B cell (primary cell): ENCODE measurements at regions not wholly inside any gene's neighbourhood (a gene's known extent, or its start where the extent isn't known, plus 50 kb on each side); places are given as distances from the start of the nearest gene placed in this dataset.

Experiments
- ATAC-seq: fragments of 200-7000 bp; cut with Tn5 transposase; one replicate; pipeline ENCODE4 v1.10.0; 2021; ENCODE audit warnings: low read depth, mild to moderate bottlenecking, moderate number of reproducible peaks, moderate library complexity
- CTCF ChIA-PET: fragments of 350-600 bp; sonication (Branson Sonifier 250); formaldehyde crosslinking; loops from one replicate; lab custom pipeline; 2021; ENCODE audit warnings: antibody characterized with exemption, inconsistent platforms; lab: Charles Lee
- POLR2A ChIA-PET: fragments of 350-600 bp; sonication (Branson Sonifier 250); formaldehyde crosslinking; loops from one replicate; lab custom pipeline; 2021; ENCODE audit warnings: antibody characterized with exemption; lab: Charles Lee
- DNase-seq: peaks from one replicate; pipeline ENCODE4 v3.0.0; 2013
- H2AFZ ChIP-seq: 2 replicates; pipeline ENCODE4 v1.6.1; 2012; ENCODE audit warnings: mild to moderate bottlenecking, low read depth, low read length; ENCODE audit not compliant: insufficient read depth, poor library complexity, severe bottlenecking
- H3K27ac ChIP-seq, 2 donors: 1 replicate in 1 of 2; 2 replicates in 1 of 2; pipeline ENCODE4 v1.5.1; 2012 to 2013; ENCODE audit warnings: low read length in 2 of 2, mild to moderate bottlenecking in 2 of 2, moderate library complexity in 1 of 2
- H3K27me3 ChIP-seq, 4 experiments: fragments of 200-600 bp in 1 of 4; sonication (generic) in 1 of 4; replicated peaks in 1 of 4; 1 replicate in 2 of 4; 2 replicates in 2 of 4; pipeline versions ENCODE4 v1.6.1 to v1.7.0; 2013 to 2016; ENCODE audit warnings: low read length in 3 of 4, mild to moderate bottlenecking in 2 of 4, mixed read lengths in 1 of 4, moderate library complexity in 1 of 4; ENCODE audit not compliant: insufficient read depth in 4 of 4, control insufficient read depth in 3 of 4; ENCODE audit errors: control extremely low read depth in 1 of 4
- H3K36me3 ChIP-seq, 2 experiments: replicated peaks in 1 of 2; 1 replicate in 1 of 2; 2 replicates in 1 of 2; pipeline versions ENCODE4 v1.6.1 to v1.7.1; 2013; ENCODE audit warnings: low read length in 1 of 2; ENCODE audit not compliant: insufficient read depth in 2 of 2, control insufficient read depth in 1 of 2; ENCODE audit errors: control extremely low read depth in 1 of 2, extremely low read depth in 1 of 2
- H3K4me1 ChIP-seq, 2 donors: fragments of 200-600 bp in 1 of 2; sonication (generic) in 1 of 2; 1 replicate in 1 of 2; 2 replicates in 1 of 2; pipeline versions ENCODE4 v1.5.1 to v1.6.1; 2013 to 2017; ENCODE audit warnings: low read length in 2 of 2; ENCODE audit not compliant: control insufficient read depth in 2 of 2, insufficient read depth in 2 of 2
- H3K4me2 ChIP-seq: replicated peaks from 2 replicates; pipeline ENCODE3; 2012; ENCODE audit warnings: mild to moderate bottlenecking, low read depth, low read length; ENCODE audit not compliant: poor library complexity, severe bottlenecking
- H3K4me3 ChIP-seq, 5 experiments: fragments of 200-600 bp in 1 of 5; sonication (generic) in 1 of 5; 1 replicate in 3 of 5; 2 replicates in 2 of 5; pipeline versions ENCODE4 v1.5.1 to v1.7.0; 2011 to 2016; ENCODE audit warnings: low read length in 4 of 5, mild to moderate bottlenecking in 4 of 5, low read depth in 2 of 5, control low read depth in 1 of 5, moderate library complexity in 1 of 5; ENCODE audit not compliant: insufficient read depth in 1 of 5; ENCODE audit errors: control extremely low read depth in 1 of 5, extremely low read depth in 1 of 5
- H3K79me2 ChIP-seq: fragments of 200-600 bp; sonication (generic); one replicate; pipeline ENCODE4 v1.6.0; 2016; ENCODE audit warnings: low read length; ENCODE audit not compliant: control insufficient read depth, insufficient read depth
- H3K9ac ChIP-seq: fragments of 200-600 bp; sonication (generic); 2 replicates; pipeline ENCODE4 v1.6.1; 2017; ENCODE audit warnings: mild to moderate bottlenecking, low read length, moderate library complexity
- H3K9me3 ChIP-seq, 3 donors: one replicate each; pipeline versions ENCODE4 v1.6.1 to v1.7.1; 2013; ENCODE audit warnings: low read length in 2 of 3; ENCODE audit not compliant: control insufficient read depth in 2 of 3, insufficient read depth in 1 of 3; ENCODE audit errors: control extremely low read depth in 1 of 3
- H4K20me1 ChIP-seq: 2 replicates; pipeline ENCODE4 v1.6.0; 2012; ENCODE audit warnings: mild to moderate bottlenecking, low read length; ENCODE audit not compliant: insufficient read depth, control insufficient read depth, poor library complexity, severe bottlenecking
- H3K27ac Mint-ChIP-seq: one replicate; pipeline ENCODE4 v1.8.0; 2021; ENCODE audit warnings: mixed read lengths
- H3K27me3 Mint-ChIP-seq: one replicate; pipeline ENCODE4 v1.8.0; 2021; ENCODE audit warnings: mixed read lengths
- H3K4me1 Mint-ChIP-seq: one replicate; pipeline ENCODE4 v1.8.0; 2021; ENCODE audit warnings: mixed read lengths
- H3K4me3 Mint-ChIP-seq: one replicate; pipeline ENCODE4 v1.8.0; 2021; ENCODE audit warnings: mixed read lengths
- H3K9me3 Mint-ChIP-seq: one replicate; pipeline ENCODE4 v1.8.0; 2022; ENCODE audit warnings: mixed read lengths; ENCODE audit not compliant: insufficient read depth
- CTCF ChIP-seq: fragments of 200-600 bp; IDR thresholded peaks from one replicate; pipeline ENCODE4 v1.8.0; 2022; ENCODE audit warnings: antibody characterized with exemption, mild to moderate bottlenecking
- EZH2 ChIP-seq: IDR thresholded peaks from 2 replicates; pipeline ENCODE4 v1.6.1; 2012; ENCODE audit warnings: borderline replicate concordance, low read depth, mild to moderate bottlenecking, moderate library complexity, low read length; ENCODE audit not compliant: insufficient read depth, poor library complexity, severe bottlenecking
- WGBS: methylation state at CpG from one replicate; pipeline ENCODE4 v1.1.5; 2013; ENCODE audit warnings: missing lambda C conversion rate; ENCODE audit not compliant: insufficient coverage; 5-methylcytosine and 5-hydroxymethylcytosine counted together
- intact Hi-C: fragments of 100-400 bp; cut with micrococcal nuclease; formaldehyde crosslinking; loops from one replicate; pipeline ENCODE4 v1.10.0; 2022

- ChIA-PET CTCF (interaction anchor here (1.0 kb wide), 1 partner anchor 55 kb away, joined by 3 read pairs; no protein-coding TSS in a partner anchor), POLR2A (interaction anchor here (0.7 kb wide), 1 partner anchor 29 kb away, joined by 4 read pairs; no protein-coding TSS in a partner anchor)
- no peak for TF ChIP-seq EZH2
- TF ChIP-seq CTCF, result no peak
- no peak for DNase-seq
- no peak overlapping the region for H3K4me2 ChIP-seq
- H3K27ac ChIP-seq, result no peak overlapping the region
- H3K9me3 ChIP-seq, result peaks cover 0 to 9% (median 4%) of the 10 kb centered on the region in 3 donors
- no peaks in the 10 kb centered on the region for H3K27me3 Mint-ChIP-seq
- peaks cover 0 to 2% of the 10 kb centered on the region in 2 experiments for H3K36me3 ChIP-seq
- no peaks in the 10 kb centered on the region for H3K79me2 ChIP-seq
- H3K27ac Mint-ChIP-seq, result peak overlapping the region; percentile 46
- no peaks in the 10 kb centered on the region for H3K27me3 ChIP-seq
- 83% methylated on average over 7 of the region's 7 CpGs for WGBS
- no peaks in the 10 kb centered on the region for H3K9me3 Mint-ChIP-seq
- H4K20me1 ChIP-seq, result no peaks in the 10 kb centered on the region
- no peak overlapping the region for H3K4me3 ChIP-seq
- no peak overlapping the region for H3K9ac ChIP-seq
- no peak overlapping the region for H2AFZ ChIP-seq
- intact Hi-C loops, result no loop called here
- H3K4me1 ChIP-seq, result peaks cover 28 to 31% of the 10 kb centered on the region in 2 donors
- ATAC-seq, result no peak
- no peak overlapping the region for H3K4me3 Mint-ChIP-seq
- H3K4me1 Mint-ChIP-seq, result peaks cover 40% of the 10 kb centered on the region
These were observed 73.4 kb upstream of the TAB2 start for GRCh38 chr6:149244105-149244504.

- DNase-seq, result peak; percentile 76
- Histone ChIP-seq H3K4me2 (peak overlapping the region; percentile 80), H3K27me3 (no peaks in the 10 kb centered on the region), H3K79me2 (no peaks in the 10 kb centered on the region), H3K36me3 (no peaks in the 10 kb centered on the region), H3K4me3 (peak overlapping the region in 4 of 5 experiments; percentile 4 to 64 (median 42)), H3K27ac (peak overlapping the region; percentile 48 to 71), H3K9me3 (no peaks in the 10 kb centered on the region), H4K20me1 (no peaks in the 10 kb centered on the region), H3K9ac (peak overlapping the region; percentile 67), H3K4me1 (peaks cover 32 to 33% of the 10 kb centered on the region in 2 donors), H2AFZ (peak overlapping the region; percentile 93)
- ChIA-PET POLR2A (interaction anchor here (1.2 kb wide), 1 partner anchor 16 kb away, joined by 3 read pairs; no protein-coding TSS in a partner anchor), CTCF (interaction anchor here (0.6 to 1.4 kb wide), 5 partner anchors 11 to 174 kb away, joined by 3 to 5 read pairs (median 3); no protein-coding TSS in a partner anchor)
- peak overlapping the region; percentile 79 for H3K4me3 Mint-ChIP-seq
- ATAC-seq, result peak; percentile 97
- peak overlapping the region; percentile 89 for H3K27ac Mint-ChIP-seq
- H3K4me1 Mint-ChIP-seq, result peaks cover 52% of the 10 kb centered on the region
- H3K27me3 Mint-ChIP-seq, result no peaks in the 10 kb centered on the region
- H3K9me3 Mint-ChIP-seq, result no peaks in the 10 kb centered on the region
- WGBS, result 43% methylated on average over 11 of the region's 13 CpGs
- TF ChIP-seq CTCF (no peak), EZH2 (no peak)
- intact Hi-C loops, result loop anchor here (2.0 to 5.0 kb wide), 3 partner anchors 16 to 35 kb away; no protein-coding TSS in a partner anchor
These were observed 70.7 kb upstream of the TAB2 start for GRCh38 chr6:149246691-149247384.
